Stimulated activated CD8-positive, alpha-beta memory T cell treated with anti-CD3 and anti-CD28 coated beads, Interleukin-12 subunit alpha, Interleukin-12 subunit beta, amount 100 ng/mL, for 1 hour (primary cell): ENCODE measurements at regions not wholly inside any gene's neighbourhood (a gene's known extent, or its start where the extent isn't known, plus 50 kb on each side); places are given as distances from the start of the nearest gene placed in this dataset.

ENCODE experiments used
- DNase-seq: peaks from one replicate; pipeline ENCODE4 v3.0.0-alpha.2; 2020; ENCODE audit warnings: low read depth

GRCh38 chr1:23639460-23640095 lies 52.0 kb upstream of the RPL11 start:
- no peak for DNase-seq

DNA sequence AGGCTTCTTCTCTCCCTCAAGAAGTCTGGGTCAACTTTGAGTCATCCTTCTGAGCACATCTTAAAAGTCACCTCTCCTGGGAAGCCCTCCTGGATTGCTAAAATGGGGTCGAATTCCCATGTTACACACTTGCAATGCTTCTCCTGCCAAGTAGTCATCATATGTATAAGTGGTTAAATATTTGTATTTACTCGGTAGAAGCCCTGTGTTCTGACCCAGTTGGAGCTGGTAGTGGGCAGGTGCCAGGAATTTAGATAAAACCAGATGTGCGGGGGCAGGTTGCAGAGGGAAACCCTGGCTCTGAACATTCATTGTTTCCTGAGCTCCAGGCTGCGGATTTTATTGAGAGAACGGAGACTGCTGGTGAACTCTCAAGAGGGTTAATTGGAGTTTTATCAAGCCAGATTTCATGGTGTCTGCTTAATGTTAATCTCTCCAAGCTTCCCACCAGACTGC lies 52.8 kb upstream of the RPL11 start:
- no peak for DNase-seq

- DNase-seq = no peak
These were observed 53.4 kb upstream of the RPL11 start for GRCh38 chr1:23638188-23638619.

- no peak for DNase-seq
These were observed 55.6 kb upstream of the RPL11 start for GRCh38 chr1:23636009-23636408.

- peak; percentile 40 for DNase-seq
These were observed 56.6 kb upstream of the RPL11 start for GRCh38 chr1:23634840-23635651.

- DNase-seq = no peak
These were observed 57.1 kb upstream of the RPL11 start for GRCh38 chr1:23634518-23634839.

GRCh38 chr1:23632479-23633160 lies 59.0 kb upstream of the RPL11 start:
- DNase-seq = no peak

DNA sequence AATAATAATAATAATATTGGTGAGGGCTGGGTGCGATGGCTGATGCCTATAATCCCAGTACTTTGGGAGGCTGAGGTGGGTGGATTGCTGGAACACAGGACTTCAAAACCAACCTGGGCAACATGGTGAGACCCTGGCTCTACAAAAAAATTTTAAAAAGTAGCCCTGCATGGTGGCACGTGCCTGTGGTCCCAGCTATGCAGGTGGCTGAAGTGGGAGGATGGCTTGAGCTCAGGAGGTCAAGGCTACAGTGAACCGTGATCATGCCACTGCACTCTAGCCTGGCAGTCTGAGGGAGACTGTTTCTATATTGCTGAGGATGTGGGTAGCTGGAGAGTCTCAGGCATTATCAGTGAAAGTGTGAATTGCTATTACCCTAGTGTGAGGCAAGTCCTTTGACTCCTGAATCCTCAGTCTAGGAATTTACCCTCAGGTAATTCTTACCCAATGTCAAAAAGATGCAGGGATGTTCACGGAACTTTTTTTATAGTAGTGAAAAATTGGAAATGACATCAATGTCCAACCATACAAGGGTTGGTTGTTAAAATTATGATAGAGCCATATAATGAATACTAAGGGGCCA lies 61.8 kb upstream of the RPL11 start:
- DNase-seq = no peak

DNA sequence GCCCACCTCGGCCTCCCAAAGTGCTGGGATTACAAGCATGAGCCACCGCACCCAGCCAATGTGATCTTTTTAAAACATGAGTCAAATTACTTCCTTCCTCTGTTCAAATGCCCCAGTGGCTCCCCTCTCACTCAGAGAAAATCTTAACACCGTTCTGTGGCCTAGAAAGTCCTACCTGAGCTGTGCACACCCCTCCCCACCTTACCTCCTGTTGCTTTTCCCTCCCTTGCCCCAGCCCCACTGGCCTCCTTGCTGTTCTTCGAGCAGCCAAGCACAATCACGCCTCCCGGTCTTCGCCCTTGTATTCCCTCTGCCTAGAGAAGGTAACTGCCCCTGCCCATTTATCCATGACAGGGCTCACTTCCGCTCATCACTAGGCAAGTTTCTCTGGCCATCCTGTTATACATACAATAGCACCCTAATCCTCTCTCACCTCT lies 62.6 kb upstream of the RPL11 start:
- no peak for DNase-seq

DNA sequence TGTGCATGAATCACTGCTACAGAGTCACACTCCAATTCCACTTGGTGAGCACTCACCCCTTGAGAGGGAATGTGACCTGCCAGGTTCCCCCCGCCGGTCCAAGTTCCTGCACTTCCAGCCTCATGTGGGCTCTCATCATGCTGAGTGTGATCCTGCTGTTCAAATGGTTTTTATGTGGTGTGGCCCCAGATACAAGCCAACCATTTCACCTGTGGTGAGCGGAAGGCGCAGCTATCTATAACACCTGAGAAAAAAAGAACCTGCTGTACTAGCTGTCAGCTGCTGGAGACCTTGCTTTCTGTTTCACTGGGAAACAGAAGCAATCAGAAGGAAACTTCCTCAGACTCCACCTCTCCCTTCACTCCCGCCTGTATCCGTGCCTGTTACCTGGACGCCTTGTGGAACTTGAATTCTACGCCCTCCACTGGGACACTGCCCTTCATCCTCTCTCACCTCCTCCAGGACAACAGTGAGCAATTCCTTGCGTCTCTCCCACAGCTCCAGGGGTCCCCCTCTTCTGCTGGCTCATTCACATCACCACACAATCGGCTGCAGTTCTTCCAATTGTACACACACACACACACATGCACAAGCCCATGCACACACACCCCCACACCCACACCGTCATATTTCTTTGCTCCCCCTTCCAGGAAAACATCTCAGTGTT lies 64.4 kb upstream of the RPL11 start:
- DNase-seq = no peak

DNA sequence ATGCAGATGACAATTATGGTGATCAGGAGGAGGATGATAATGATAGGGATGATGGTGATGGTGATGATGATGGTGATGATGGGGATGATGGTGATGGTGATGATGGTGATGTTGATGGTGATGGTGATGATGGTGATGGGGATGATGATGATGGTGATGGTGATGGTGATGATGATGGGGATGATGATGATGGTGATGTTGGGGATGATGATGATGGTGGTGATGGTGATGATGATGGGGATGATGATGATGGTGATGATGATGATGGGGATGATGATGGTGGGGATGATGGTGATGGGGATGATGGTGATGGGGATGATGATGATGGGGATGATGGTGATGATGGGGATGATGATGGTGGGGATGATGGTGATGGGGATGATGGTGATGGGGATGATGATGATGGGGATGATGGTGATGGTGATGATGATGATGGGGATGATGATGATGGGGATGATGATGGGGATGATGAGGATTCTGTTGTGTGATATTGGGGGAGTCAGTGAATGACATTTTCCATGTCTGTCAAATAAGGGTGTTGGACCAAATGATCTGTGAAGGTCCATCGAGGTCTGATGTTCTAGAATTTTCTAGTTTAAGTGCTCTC lies 65.6 kb upstream of the RPL11 start:
- no peak for DNase-seq

- DNase-seq = no peak
These were observed 66.1 kb upstream of the RPL11 start for GRCh38 chr1:23625459-23625858.

GRCh38 chr1:23624440-23624839 lies 65.1 kb upstream of the ID3 start:
- DNase-seq = no peak

- no peak for DNase-seq
These were observed 63.0 kb upstream of the ID3 start for GRCh38 chr1:23622284-23622683.

GRCh38 chr1:23620605-23621004 lies 61.3 kb upstream of the ID3 start:
- no peak for DNase-seq

GRCh38 chr1:23619299-23620188 lies 60.2 kb upstream of the ID3 start:
- DNase-seq = peak; percentile 74

DNA sequence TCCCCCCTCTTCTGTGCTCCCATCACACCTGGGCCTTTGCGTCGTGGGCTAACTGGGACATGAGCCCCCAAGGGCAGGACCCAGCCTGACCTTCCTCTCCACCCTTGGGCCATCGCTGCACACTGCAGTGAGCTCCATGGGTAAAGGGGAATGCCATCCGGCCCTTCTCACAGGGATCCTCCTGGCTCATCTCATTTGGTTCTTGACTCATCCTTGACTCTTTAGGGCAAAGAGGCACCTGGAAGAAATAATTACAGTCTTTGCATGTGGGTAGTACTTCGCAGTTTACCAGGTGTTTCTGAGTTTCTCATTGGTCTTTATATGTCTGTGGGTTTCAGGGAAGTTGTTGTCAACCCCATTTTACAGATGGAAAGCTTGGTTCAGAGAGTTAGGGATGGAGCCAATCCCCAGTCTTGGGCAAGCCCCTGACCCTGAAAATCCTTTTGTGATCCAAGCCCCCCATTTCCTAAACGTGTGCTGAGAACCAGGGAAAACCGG lies 59.3 kb upstream of the ID3 start:
- no peak for DNase-seq

GRCh38 chr1:23617084-23617521 lies 57.8 kb upstream of the ID3 start:
- no peak for DNase-seq

GRCh38 chr1:23616292-23616824 lies 57.1 kb upstream of the ID3 start:
- no peak for DNase-seq

DNA sequence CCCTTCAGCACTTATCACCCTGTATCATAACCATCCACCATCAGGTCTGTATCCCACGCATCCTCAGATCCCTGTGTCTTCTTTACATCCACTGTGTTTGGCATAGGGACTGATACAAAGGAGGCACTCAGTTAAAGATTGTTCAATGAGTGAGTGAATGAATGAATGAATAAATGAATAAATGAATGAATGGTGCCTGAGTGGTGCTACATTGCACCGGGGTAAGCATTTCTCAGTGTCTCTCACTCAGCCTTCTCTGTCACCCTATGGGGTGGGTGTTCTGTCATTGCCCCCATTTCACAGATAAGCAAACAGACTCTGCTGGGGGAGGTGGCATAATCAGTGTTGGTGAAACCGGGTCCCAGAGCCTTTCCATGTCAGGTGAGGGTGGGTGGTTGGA lies 56.6 kb upstream of the ID3 start:
- DNase-seq = no peak
